Epithelial cell of proximal tubule (primary cell): ENCODE measurements at regions not wholly inside any gene's neighbourhood (a gene's known extent, or its start where the extent isn't known, plus 50 kb on each side); places are given as distances from the start of the nearest gene placed in this dataset.
"Not testable (repeated sequence)": the region's sequence is repeated elsewhere in the genome, so short reads cannot be mapped to it uniquely, and the experiment has no call there.

ENCODE experiments used
- DNase-seq: peaks from one replicate; pipeline ENCODE4 v3.0.0-alpha.2; 2011; ENCODE audit warnings: low read depth
- H3K4me3 ChIP-seq: 2 replicates; pipeline ENCODE4 v1.5.1; 2011; ENCODE audit warnings: low read depth, mild to moderate bottlenecking, low read length
- CTCF ChIP-seq: conservative IDR thresholded peaks from 2 replicates; pipeline ENCODE4 v1.5.1; 2012; ENCODE audit warnings: low read depth, mild to moderate bottlenecking, low read length

- no peak for DNase-seq
- TF ChIP-seq CTCF = no peak
- no peak overlapping the region for H3K4me3 ChIP-seq
Measured at GRCh38 chr2:106010818-106011355, 183.2 kb downstream of the UXS1 start.

- H3K4me3 ChIP-seq = no peak overlapping the region
- no peak for TF ChIP-seq CTCF
- no peak for DNase-seq
Measured at GRCh38 chr2:106009096-106009495, 185.0 kb downstream of the UXS1 start.

- TF ChIP-seq CTCF = no peak
- DNase-seq = no peak
- no peak overlapping the region for H3K4me3 ChIP-seq
Measured at GRCh38 chr2:106004851-106005250, 189.2 kb downstream of the UXS1 start.

- TF ChIP-seq CTCF = no peak
- H3K4me3 ChIP-seq = no peak overlapping the region
- DNase-seq = no peak
Measured at GRCh38 chr2:105999211-105999989, 194.7 kb downstream of the UXS1 start.

GRCh38 chr2:105997711-105998110, 196.4 kb downstream of the UXS1 start:
- DNase-seq = no peak
- no peak for TF ChIP-seq CTCF
- H3K4me3 ChIP-seq = no peak overlapping the region

GRCh38 chr2:105990624-105991023, 203.5 kb downstream of the UXS1 start:
- TF ChIP-seq CTCF = no peak
- H3K4me3 ChIP-seq = no peak overlapping the region
- no peak for DNase-seq

GRCh38 chr2:105989803-105990202, 204.3 kb downstream of the UXS1 start:
- H3K4me3 ChIP-seq, DNase-seq: not testable (repeated sequence)
